ENCODE measurements at regions not wholly inside any gene's neighbourhood (a gene's known extent, or its start where the extent isn't known, plus 50 kb on each side); places are given as distances from the start of the nearest gene placed in this dataset.

DNA sequence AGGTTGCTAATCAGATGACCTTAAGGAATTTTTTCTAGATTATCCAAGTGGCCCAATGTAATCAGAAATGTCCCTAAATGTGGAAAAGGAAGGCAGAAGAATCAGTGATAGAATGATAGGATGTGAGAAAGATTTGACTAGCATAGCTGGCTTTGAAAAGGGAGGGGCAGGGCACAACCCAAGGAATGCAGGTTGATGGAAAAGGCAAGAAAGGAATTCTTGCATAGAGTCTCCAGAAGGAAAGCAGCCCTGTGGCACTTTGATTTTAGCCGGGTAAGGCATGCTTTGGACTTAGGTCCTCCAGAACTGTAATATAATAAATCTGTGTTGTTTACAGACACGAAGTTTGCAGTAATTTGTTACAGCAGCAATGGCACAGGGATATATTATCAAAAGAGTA is 375.7 kb upstream of the B3GALT2 start:
- FAIRE-seq, result no peak
- POLR2A ChIA-PET, result no interaction called here
- SMC1A ChIA-PET (ENCODE audit: uncharacterized antibody, unreplicated experiment), result no interaction called here
- no peak for ATAC-seq
- WGBS (ENCODE audit: insufficient coverage, insufficient replicate concordance, low lambda C conversion rate, missing lambda C conversion rate), result 27% methylated on average over 2 of the region's 2 CpGs
- no peaks in the 10 kb centered on the region for H3K4me1 ChIP-seq (ENCODE audit: control insufficient read depth, insufficient read depth, low read length)
- H3K9ac ChIP-seq (ENCODE audit: control insufficient read depth, insufficient read depth, low read length), result no peak overlapping the region
- H3K9me3 ChIP-seq (replicated peaks; ENCODE audit: control insufficient read depth, insufficient read depth, low read length), result no peaks in the 10 kb centered on the region
- CTCF ChIA-PET, result no interaction called here
- DNase-seq (ENCODE audit: low read depth, low spot score), result no peak
- RAD21 ChIA-PET (ENCODE audit: unreplicated experiment), result no interaction called here
- no peaks in the 10 kb centered on the region for H4K20me1 ChIP-seq (ENCODE audit: control insufficient read depth, insufficient read depth)
- no peak overlapping the region for H2AFZ ChIP-seq (ENCODE audit: control insufficient read depth, low read depth, low read length)
- H3K36me3 ChIP-seq (ENCODE audit: control insufficient read depth in 2 of 2, insufficient read depth in 2 of 2, low read length in 1 of 2), result no peaks in the 10 kb centered on the region
- BruUV-seq (replicated peaks), result no TSS peak
- H3K4me2 ChIP-seq (ENCODE audit: control insufficient read depth, insufficient read depth), result no peak overlapping the region
- H3K27ac ChIP-seq (ENCODE audit: control insufficient read depth, insufficient read depth), result no peak overlapping the region
- in situ Hi-C loops (cut with MboI), result no loop called here
- no peak overlapping the region for H3K4me3 ChIP-seq
- intact Hi-C loops (cut with micrococcal nuclease; ENCODE audit: unreplicated experiment), result no loop called here
- no peaks in the 10 kb centered on the region; a peak in 1 of 4 replicates for H3K27me3 ChIP-seq (replicated peaks in 1 of 2; ENCODE audit: control insufficient read depth in 2 of 2, insufficient read depth in 2 of 2, low read length in 1 of 2)
- TF ChIP-seq MEF2A (IDR thresholded peaks at IDR 0.05; ENCODE audit: insufficient read depth, low read depth, low read length) (no peak), BACH1 (IDR thresholded peaks at IDR 0.05; ENCODE audit: borderline replicate concordance) (no peak), NFXL1 (IDR thresholded peaks at IDR 0.05; ENCODE audit: borderline replicate concordance) (no peak)
- no peaks in the 10 kb centered on the region for H3K79me2 ChIP-seq (ENCODE audit: control insufficient read depth, insufficient read depth, low read length)

DNA sequence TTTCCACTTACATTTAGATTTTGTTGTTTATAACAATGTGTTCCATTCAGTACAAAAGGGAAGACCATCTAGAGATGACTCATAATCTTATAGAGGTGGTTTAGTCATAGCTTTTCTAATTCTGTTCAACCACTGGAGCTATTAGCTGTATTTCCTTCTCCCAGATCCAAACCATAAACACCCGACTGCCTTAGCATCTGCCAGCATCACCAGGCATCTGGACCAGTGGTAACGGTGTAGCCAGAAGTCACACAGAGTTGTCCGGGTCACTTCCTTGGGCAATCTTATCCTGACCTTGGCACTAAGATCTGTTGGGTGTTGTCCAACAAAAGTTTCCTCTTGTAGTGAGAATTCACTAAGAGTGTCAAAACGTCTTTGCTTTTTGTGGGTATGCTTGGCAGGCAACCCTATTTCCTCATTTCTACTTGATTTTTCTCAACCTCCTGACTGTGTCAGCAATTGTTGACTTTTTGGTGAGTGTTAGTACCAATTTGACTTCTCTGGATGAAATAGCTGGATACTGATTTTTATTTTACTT is 372.1 kb upstream of the B3GALT2 start:
- Histone ChIP-seq H3K4me2 (ENCODE audit: control insufficient read depth, insufficient read depth) (no peak overlapping the region), H4K20me1 (ENCODE audit: control insufficient read depth, insufficient read depth) (no peaks in the 10 kb centered on the region), H3K27me3 (replicated peaks in 1 of 2; ENCODE audit: control insufficient read depth in 2 of 2, insufficient read depth in 2 of 2, low read length in 1 of 2) (no peaks in the 10 kb centered on the region; a peak in 2 of 4 replicates), H3K4me1 (ENCODE audit: control insufficient read depth, insufficient read depth, low read length) (no peaks in the 10 kb centered on the region), H3K79me2 (ENCODE audit: control insufficient read depth, insufficient read depth, low read length) (no peaks in the 10 kb centered on the region), H3K4me3 (no peak overlapping the region), H3K36me3 (ENCODE audit: control insufficient read depth in 2 of 2, insufficient read depth in 2 of 2, low read length in 1 of 2) (no peaks in the 10 kb centered on the region), H3K27ac (ENCODE audit: control insufficient read depth, insufficient read depth) (no peak overlapping the region), H3K9ac (ENCODE audit: control insufficient read depth, insufficient read depth, low read length) (no peak overlapping the region), H3K9me3 (replicated peaks; ENCODE audit: control insufficient read depth, insufficient read depth, low read length) (no peaks in the 10 kb centered on the region; the same call in 2 of the 3 replicates), H2AFZ (ENCODE audit: control insufficient read depth, low read depth, low read length) (no peak overlapping the region)
- BruUV-seq (replicated peaks), result no TSS peak
- no peak for FAIRE-seq
- intact Hi-C loops (cut with micrococcal nuclease; ENCODE audit: unreplicated experiment), result no loop called here
- RAD21 ChIA-PET (ENCODE audit: unreplicated experiment), result no interaction called here
- TF ChIP-seq, protein P1, sequence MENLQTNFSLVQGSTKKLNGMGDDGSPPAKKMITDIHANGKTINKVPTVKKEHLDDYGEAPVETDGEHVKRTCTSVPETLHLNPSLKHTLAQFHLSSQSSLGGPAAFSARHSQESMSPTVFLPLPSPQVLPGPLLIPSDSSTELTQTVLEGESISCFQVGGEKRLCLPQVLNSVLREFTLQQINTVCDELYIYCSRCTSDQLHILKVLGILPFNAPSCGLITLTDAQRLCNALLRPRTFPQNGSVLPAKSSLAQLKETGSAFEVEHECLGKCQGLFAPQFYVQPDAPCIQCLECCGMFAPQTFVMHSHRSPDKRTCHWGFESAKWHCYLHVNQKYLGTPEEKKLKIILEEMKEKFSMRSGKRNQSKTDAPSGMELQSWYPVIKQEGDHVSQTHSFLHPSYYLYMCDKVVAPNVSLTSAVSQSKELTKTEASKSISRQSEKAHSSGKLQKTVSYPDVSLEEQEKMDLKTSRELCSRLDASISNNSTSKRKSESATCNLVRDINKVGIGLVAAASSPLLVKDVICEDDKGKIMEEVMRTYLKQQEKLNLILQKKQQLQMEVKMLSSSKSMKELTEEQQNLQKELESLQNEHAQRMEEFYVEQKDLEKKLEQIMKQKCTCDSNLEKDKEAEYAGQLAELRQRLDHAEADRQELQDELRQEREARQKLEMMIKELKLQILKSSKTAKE (IDR thresholded peaks at IDR 0.05; ENCODE audit: low read depth, poor library complexity, severe bottlenecking), result no peak
- TF ChIP-seq DPF2 (IDR thresholded peaks at IDR 0.05) (no peak), SREBF2 (IDR thresholded peaks at IDR 0.05; ENCODE audit: low read length) (no peak), TCF12 (IDR thresholded peaks at IDR 0.05; ENCODE audit: low read depth, low read length) (no peak), NBN (IDR thresholded peaks at IDR 0.05) (no peak)
- TF ChIP-seq, protein P2, sequence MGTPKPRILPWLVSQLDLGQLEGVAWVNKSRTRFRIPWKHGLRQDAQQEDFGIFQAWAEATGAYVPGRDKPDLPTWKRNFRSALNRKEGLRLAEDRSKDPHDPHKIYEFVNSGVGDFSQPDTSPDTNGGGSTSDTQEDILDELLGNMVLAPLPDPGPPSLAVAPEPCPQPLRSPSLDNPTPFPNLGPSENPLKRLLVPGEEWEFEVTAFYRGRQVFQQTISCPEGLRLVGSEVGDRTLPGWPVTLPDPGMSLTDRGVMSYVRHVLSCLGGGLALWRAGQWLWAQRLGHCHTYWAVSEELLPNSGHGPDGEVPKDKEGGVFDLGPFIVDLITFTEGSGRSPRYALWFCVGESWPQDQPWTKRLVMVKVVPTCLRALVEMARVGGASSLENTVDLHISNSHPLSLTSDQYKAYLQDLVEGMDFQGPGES (IDR thresholded peaks at IDR 0.05), result no peak
- in situ Hi-C loops (cut with MboI), result no loop called here
- SMC1A ChIA-PET (ENCODE audit: uncharacterized antibody, unreplicated experiment), result interaction anchor here (0.6 kb wide), 1 partner anchor 511 kb away, joined by 3 read pairs; no protein-coding TSS in a partner anchor
- WGBS (ENCODE audit: insufficient coverage, insufficient replicate concordance, low lambda C conversion rate, missing lambda C conversion rate), result 7% methylated on average over 4 of the region's 4 CpGs
- no peak for DNase-seq (ENCODE audit: low read depth, low spot score)
- POLR2A ChIA-PET, result no interaction called here
- ATAC-seq, result no peak
- CTCF ChIA-PET, result interaction anchor here (0.6 kb wide), 1 partner anchor 167 kb away, joined by 3 read pairs; no protein-coding TSS in a partner anchor
